ENCODE measurements at regions not wholly inside any gene's neighbourhood (a gene's known extent, or its start where the extent isn't known, plus 50 kb on each side); places are given as distances from the start of the nearest gene placed in this dataset.

DNA sequence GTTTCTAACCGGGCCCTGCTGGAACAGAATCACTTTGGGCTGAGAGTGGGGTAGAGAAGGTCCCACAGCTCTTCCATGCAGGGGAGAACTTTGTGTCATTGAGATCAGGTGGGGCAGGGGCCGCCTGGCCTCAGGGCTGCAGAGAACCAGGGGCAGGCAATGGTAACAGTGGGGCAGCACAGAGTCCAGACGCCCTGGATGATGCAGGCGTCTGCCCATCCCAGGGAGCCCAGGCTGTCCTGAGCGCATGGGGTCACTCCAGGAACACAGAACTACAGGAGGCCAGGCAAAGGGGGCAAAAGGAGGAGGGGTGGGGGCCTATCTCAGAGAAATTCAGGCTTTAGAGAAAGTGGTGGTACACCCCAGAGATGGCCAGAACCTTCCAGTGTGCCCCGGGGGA lies 121.3 kb downstream of the NDUFA10 start:
- Histone ChIP-seq H3K36me3 (ENCODE audit: insufficient read depth, low read length) (no peaks in the 10 kb centered on the region), H3K9me2 (ENCODE audit: low read depth, low read length) (no peaks in the 10 kb centered on the region), H3K9ac (ENCODE audit: low read length) (no peak overlapping the region), H3F3A (ENCODE audit: insufficient read depth, low read length) (no peaks in the 10 kb centered on the region), H3K27me3 (ENCODE audit: insufficient read depth, low read length) (0 out of 2 replicates have a peak, but pooled peaks cover 4% of the 10 kb centered on the region), H3K4me2 (ENCODE audit: low read length) (no peak overlapping the region), H2AFZ (ENCODE audit: low read length) (no peak overlapping the region), H3K27ac (ENCODE audit: low read depth, low read length, poor library complexity, severe bottlenecking) (no peak overlapping the region), H3K4me1 (ENCODE audit: insufficient read depth, low read length, severe bottlenecking) (no peaks in the 10 kb centered on the region), H3K79me2 (ENCODE audit: insufficient read depth, low read length) (no peaks in the 10 kb centered on the region), H3K9me3 (ENCODE audit: low read length) (no peaks in the 10 kb centered on the region), H3K4me3 (ENCODE audit: low read depth, low read length, poor library complexity, severe bottlenecking) (no peak overlapping the region), H4K20me1 (ENCODE audit: insufficient read depth, low read length) (no peaks in the 10 kb centered on the region)
- no peak for TF ChIP-seq EZH2 (IDR thresholded peaks at IDR 0.05; ENCODE audit: borderline replicate concordance, low read length)
- no peak for TF ChIP-seq CTCF (IDR thresholded peaks at IDR 0.05; ENCODE audit: low read length)

- Histone ChIP-seq H3K4me1 (ENCODE audit: insufficient read depth, low read length, severe bottlenecking) (no peaks in the 10 kb centered on the region), H3K27ac (ENCODE audit: low read depth, low read length, poor library complexity, severe bottlenecking) (no peak overlapping the region)
Observed at GRCh38 chr2:239903210-239903609, 121.9 kb downstream of the NDUFA10 start.

DNA sequence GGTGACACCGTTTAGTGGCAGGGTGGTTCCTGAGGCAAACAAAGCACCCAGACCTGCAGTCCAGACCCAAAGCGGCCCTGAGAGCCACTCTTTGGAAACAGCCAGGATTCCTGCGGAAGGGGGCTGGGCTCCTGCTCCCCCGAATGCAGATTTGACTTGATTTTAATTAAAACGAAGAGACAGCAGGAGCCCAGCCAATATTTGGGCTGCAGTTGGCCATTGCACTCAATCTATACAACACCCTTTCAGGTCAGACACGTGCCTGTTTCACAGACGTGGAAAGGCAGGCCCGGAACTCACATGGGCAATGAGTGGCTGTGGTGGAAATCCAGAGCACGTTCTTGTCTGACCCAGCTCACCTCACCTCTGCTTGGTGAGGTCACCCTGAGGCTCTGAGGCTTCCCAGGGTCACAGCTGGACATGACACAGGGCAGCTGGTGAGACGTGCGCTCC lies 122.4 kb downstream of the NDUFA10 start:
- Histone ChIP-seq H3K9me2 (ENCODE audit: low read depth, low read length) (no peaks in the 10 kb centered on the region), H3K4me1 (ENCODE audit: insufficient read depth, low read length, severe bottlenecking) (no peaks in the 10 kb centered on the region), H4K20me1 (ENCODE audit: insufficient read depth, low read length) (no peaks in the 10 kb centered on the region), H3K9ac (ENCODE audit: low read length) (no peak overlapping the region), H2AFZ (ENCODE audit: low read length) (no peak overlapping the region), H3K27me3 (ENCODE audit: insufficient read depth, low read length) (no peaks in the 10 kb centered on the region), H3K4me3 (ENCODE audit: low read depth, low read length, poor library complexity, severe bottlenecking) (no peak overlapping the region), H3K79me2 (ENCODE audit: insufficient read depth, low read length) (no peaks in the 10 kb centered on the region), H3K4me2 (ENCODE audit: low read length) (no peak overlapping the region), H3K9me3 (ENCODE audit: low read length) (no peaks in the 10 kb centered on the region), H3K36me3 (ENCODE audit: insufficient read depth, low read length) (no peaks in the 10 kb centered on the region), H3F3A (ENCODE audit: insufficient read depth, low read length) (no peaks in the 10 kb centered on the region), H3K27ac (ENCODE audit: low read depth, low read length, poor library complexity, severe bottlenecking) (no peak overlapping the region)
- TF ChIP-seq CTCF (IDR thresholded peaks at IDR 0.05; ENCODE audit: low read length) = no peak
- TF ChIP-seq EZH2 (IDR thresholded peaks at IDR 0.05; ENCODE audit: borderline replicate concordance, low read length) = no peak

More at GRCh38 chr2:239903210-239903609, 121.9 kb downstream of the NDUFA10 start:
- Histone ChIP-seq H4K20me1 (ENCODE audit: insufficient read depth, low read length) (no peaks in the 10 kb centered on the region), H3K4me3 (ENCODE audit: low read depth, low read length, poor library complexity, severe bottlenecking) (no peak overlapping the region), H3K9ac (ENCODE audit: low read length) (no peak overlapping the region), H3K4me2 (ENCODE audit: low read length) (no peak overlapping the region), H3K9me3 (ENCODE audit: low read length) (no peaks in the 10 kb centered on the region), H3F3A (ENCODE audit: insufficient read depth, low read length) (no peaks in the 10 kb centered on the region), H3K9me2 (ENCODE audit: low read depth, low read length) (no peaks in the 10 kb centered on the region), H3K79me2 (ENCODE audit: insufficient read depth, low read length) (no peaks in the 10 kb centered on the region), H2AFZ (ENCODE audit: low read length) (no peak overlapping the region), H3K36me3 (ENCODE audit: insufficient read depth, low read length) (no peaks in the 10 kb centered on the region), H3K27me3 (ENCODE audit: insufficient read depth, low read length) (no peaks in the 10 kb centered on the region)
- no peak for TF ChIP-seq EZH2 (IDR thresholded peaks at IDR 0.05; ENCODE audit: borderline replicate concordance, low read length)

GRCh38 chr2:239898292-239898925 lies 126.7 kb downstream of the NDUFA10 start:
- Histone ChIP-seq H3K36me3 (ENCODE audit: insufficient read depth, low read length) (no peaks in the 10 kb centered on the region), H3K79me2 (ENCODE audit: insufficient read depth, low read length) (no peaks in the 10 kb centered on the region), H3K4me2 (ENCODE audit: low read length) (no peak overlapping the region), H3K9me2 (ENCODE audit: low read depth, low read length) (no peaks in the 10 kb centered on the region), H4K20me1 (ENCODE audit: insufficient read depth, low read length) (no peaks in the 10 kb centered on the region), H3F3A (ENCODE audit: insufficient read depth, low read length) (no peaks in the 10 kb centered on the region), H3K27me3 (ENCODE audit: insufficient read depth, low read length) (no peaks in the 10 kb centered on the region), H3K9ac (ENCODE audit: low read length) (no peak overlapping the region), H3K4me3 (ENCODE audit: low read depth, low read length, poor library complexity, severe bottlenecking) (no peak overlapping the region), H3K9me3 (ENCODE audit: low read length) (no peaks in the 10 kb centered on the region), H2AFZ (ENCODE audit: low read length) (no peak overlapping the region), H3K27ac (ENCODE audit: low read depth, low read length, poor library complexity, severe bottlenecking) (no peak overlapping the region), H3K4me1 (ENCODE audit: insufficient read depth, low read length, severe bottlenecking) (no peaks in the 10 kb centered on the region)
- TF ChIP-seq CTCF (IDR thresholded peaks at IDR 0.05; ENCODE audit: low read length) = no peak
- no peak for TF ChIP-seq EZH2 (IDR thresholded peaks at IDR 0.05; ENCODE audit: borderline replicate concordance, low read length)

All from OCI-LY1 (cell line).